Kidney epithelial cell (primary cell): ENCODE measurements at regions not wholly inside any gene's neighbourhood (a gene's known extent, or its start where the extent isn't known, plus 50 kb on each side); places are given as distances from the start of the nearest gene placed in this dataset.

Experiments
- DNase-seq: peaks from one replicate; pipeline ENCODE4 v3.0.0-alpha.2; 2010; ENCODE audit warnings: low read depth
- H3K27me3 ChIP-seq: 2 replicates; pipeline ENCODE4 v1.6.0; 2011; ENCODE audit warnings: low read length; ENCODE audit not compliant: control insufficient read depth, insufficient read depth
- H3K36me3 ChIP-seq: 2 replicates; pipeline ENCODE4 v1.5.1; 2011; ENCODE audit warnings: low read length; ENCODE audit not compliant: control insufficient read depth, insufficient read depth
- H3K4me3 ChIP-seq: 2 replicates; pipeline ENCODE4 v1.5.1; 2011; ENCODE audit warnings: low read depth, mild to moderate bottlenecking, control low read depth, low read length
- CTCF ChIP-seq: IDR thresholded peaks from 2 replicates; pipeline ENCODE4 v1.5.1; 2011; ENCODE audit warnings: mild to moderate bottlenecking, moderate library complexity, low read length, control low read depth, inconsistent platforms; ENCODE audit not compliant: insufficient read depth, poor library complexity, severe bottlenecking

GRCh38 chr1:11345971-11346715 lies 73.1 kb downstream of the UBIAD1 start:
- Histone ChIP-seq H3K27me3 (peaks cover 34% of the 10 kb centered on the region), H3K36me3 (no peaks in the 10 kb centered on the region), H3K4me3 (no peak overlapping the region)
- TF ChIP-seq CTCF: no peak
- no peak for DNase-seq

GRCh38 chr1:11350265-11350664 lies 77.3 kb downstream of the UBIAD1 start:
- Histone ChIP-seq H3K27me3 (peaks cover 24% of the 10 kb centered on the region), H3K4me3 (no peak overlapping the region), H3K36me3 (no peaks in the 10 kb centered on the region)
- TF ChIP-seq CTCF: no peak
- DNase-seq: no peak

- peaks cover 29% of the 10 kb centered on the region for H3K27me3 ChIP-seq
- no peaks in the 10 kb centered on the region for H3K36me3 ChIP-seq
- DNase-seq: no peak
- H3K4me3 ChIP-seq: no peak overlapping the region
- TF ChIP-seq CTCF: no peak
These were observed 79.2 kb downstream of the UBIAD1 start for GRCh38 chr1:11352058-11352715.

- no peak for DNase-seq
- no peak for TF ChIP-seq CTCF
- Histone ChIP-seq H3K27me3 (peaks cover 35% of the 10 kb centered on the region), H3K4me3 (no peak overlapping the region), H3K36me3 (no peaks in the 10 kb centered on the region)
These were observed 80.1 kb downstream of the UBIAD1 start for GRCh38 chr1:11352816-11353799.

GRCh38 chr1:11354893-11355553 lies 82.0 kb downstream of the UBIAD1 start:
- no peak for DNase-seq
- Histone ChIP-seq H3K27me3 (peaks cover 43% of the 10 kb centered on the region), H3K4me3 (no peak overlapping the region), H3K36me3 (no peaks in the 10 kb centered on the region)
- TF ChIP-seq CTCF: no peak
